ENCODE measurements at regions not wholly inside any gene's neighbourhood (a gene's known extent, or its start where the extent isn't known, plus 50 kb on each side); places are given as distances from the start of the nearest gene placed in this dataset.

GRCh38 chr3:71874618-71875017 is 89.7 kb upstream of the PROK2 start:
- no peaks in the 10 kb centered on the region for H3K36me3 Mint-ChIP-seq (ENCODE audit: low read depth)
- H3K9me3 Mint-ChIP-seq: no peaks in the 10 kb centered on the region
- H3K27ac Mint-ChIP-seq: no peak overlapping the region

DNA sequence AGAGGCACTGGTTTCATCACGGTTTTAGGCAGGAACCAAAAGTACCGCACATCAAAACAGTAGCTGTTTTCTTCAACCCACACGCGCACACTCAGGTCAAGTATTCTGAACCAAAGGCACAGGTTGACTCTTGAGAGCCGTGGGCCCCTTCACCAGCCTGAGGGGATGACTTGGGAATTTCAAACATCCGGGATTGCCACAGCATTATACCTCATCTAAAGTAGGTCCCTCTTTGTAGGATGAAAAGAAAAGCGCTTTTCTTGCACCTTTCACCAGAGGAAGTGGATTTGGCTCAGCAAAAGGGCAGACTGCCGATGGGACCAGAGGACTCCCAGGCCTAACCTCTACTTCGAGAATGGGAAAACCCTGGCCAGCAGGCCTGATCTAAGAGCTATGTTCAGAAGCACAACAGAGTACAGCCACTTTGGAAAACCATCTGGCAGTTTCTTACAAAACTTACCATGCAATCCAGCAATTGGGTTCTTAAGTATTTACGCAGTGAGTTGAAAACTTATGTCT is 88.2 kb upstream of the PROK2 start:
- H3K36me3 Mint-ChIP-seq (ENCODE audit: low read depth): no peaks in the 10 kb centered on the region
- peaks cover 21% of the 10 kb centered on the region for H3K4me1 Mint-ChIP-seq (ENCODE audit: low read depth)
- peaks cover 31% of the 10 kb centered on the region for H3K27me3 Mint-ChIP-seq (ENCODE audit: low read depth)
- H3K4me3 Mint-ChIP-seq: no peak overlapping the region
- no peak overlapping the region for H3K27ac Mint-ChIP-seq
- H3K9me3 Mint-ChIP-seq: no peaks in the 10 kb centered on the region

More at GRCh38 chr3:71874618-71875017, 89.7 kb upstream of the PROK2 start:
- no peak overlapping the region for H3K4me3 Mint-ChIP-seq
- peaks cover 22% of the 10 kb centered on the region for H3K27me3 Mint-ChIP-seq (ENCODE audit: low read depth)
- peaks cover 21% of the 10 kb centered on the region for H3K4me1 Mint-ChIP-seq (ENCODE audit: low read depth)

GRCh38 chr3:71872256-71872655 is 87.3 kb upstream of the PROK2 start:
- H3K27ac Mint-ChIP-seq: no peak overlapping the region

GRCh38 chr3:71870966-71871512 is 86.1 kb upstream of the PROK2 start:
- no peaks in the 10 kb centered on the region for H3K9me3 Mint-ChIP-seq
- peaks cover 50% of the 10 kb centered on the region for H3K27me3 Mint-ChIP-seq (ENCODE audit: low read depth)
- H3K36me3 Mint-ChIP-seq (ENCODE audit: low read depth): no peaks in the 10 kb centered on the region

More at GRCh38 chr3:71872256-71872655, 87.3 kb upstream of the PROK2 start:
- peaks cover 21% of the 10 kb centered on the region for H3K4me1 Mint-ChIP-seq (ENCODE audit: low read depth)
- no peaks in the 10 kb centered on the region for H3K9me3 Mint-ChIP-seq
- H3K4me3 Mint-ChIP-seq: no peak overlapping the region
- H3K27me3 Mint-ChIP-seq (ENCODE audit: low read depth): peaks cover 40% of the 10 kb centered on the region
- no peaks in the 10 kb centered on the region for H3K36me3 Mint-ChIP-seq (ENCODE audit: low read depth)

DNA sequence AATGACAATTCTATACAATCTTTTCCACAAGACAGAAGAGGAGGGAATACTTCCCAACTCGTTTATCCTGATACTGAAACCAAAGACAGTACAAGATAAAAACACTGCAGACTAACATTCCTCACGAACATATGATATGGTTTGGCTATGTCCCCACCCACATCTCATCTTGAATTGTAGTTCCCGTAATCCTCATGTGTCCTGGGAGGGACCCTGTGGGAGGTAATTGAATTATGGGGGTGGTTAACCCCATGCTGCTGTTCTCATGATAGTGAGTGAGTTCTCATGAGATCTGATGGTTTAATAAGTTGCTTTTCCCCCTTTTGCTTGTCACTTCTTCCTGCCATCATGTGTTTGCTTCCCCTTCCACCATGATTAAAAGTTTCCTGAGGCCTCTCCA is 83.9 kb upstream of the PROK2 start:
- Mint-ChIP-seq H3K27ac (no peak overlapping the region), H3K27me3 (ENCODE audit: low read depth) (peaks cover 56% of the 10 kb centered on the region), H3K4me3 (no peak overlapping the region), H3K36me3 (ENCODE audit: low read depth) (no peaks in the 10 kb centered on the region), H3K4me1 (ENCODE audit: low read depth) (peaks cover 13% of the 10 kb centered on the region), H3K9me3 (no peaks in the 10 kb centered on the region)

More at GRCh38 chr3:71870966-71871512, 86.1 kb upstream of the PROK2 start:
- peaks cover 21% of the 10 kb centered on the region for H3K4me1 Mint-ChIP-seq (ENCODE audit: low read depth)
- no peak overlapping the region for H3K4me3 Mint-ChIP-seq
- no peak overlapping the region for H3K27ac Mint-ChIP-seq

- Mint-ChIP-seq H3K4me1 (ENCODE audit: low read depth) (no peaks in the 10 kb centered on the region), H3K36me3 (ENCODE audit: low read depth) (no peaks in the 10 kb centered on the region), H3K27me3 (ENCODE audit: low read depth) (peaks cover 48% of the 10 kb centered on the region), H3K9me3 (no peaks in the 10 kb centered on the region), H3K27ac (no peak overlapping the region), H3K4me3 (no peak overlapping the region)
Measured at GRCh38 chr3:71865727-71866126, 80.8 kb upstream of the PROK2 start.

- H3K36me3 Mint-ChIP-seq (ENCODE audit: low read depth): no peaks in the 10 kb centered on the region
- H3K27ac Mint-ChIP-seq: no peak overlapping the region
- peaks cover 3% of the 10 kb centered on the region for H3K4me1 Mint-ChIP-seq (ENCODE audit: low read depth)
- no peak overlapping the region for H3K4me3 Mint-ChIP-seq
- no peaks in the 10 kb centered on the region for H3K9me3 Mint-ChIP-seq
- H3K27me3 Mint-ChIP-seq (ENCODE audit: low read depth): peaks cover 33% of the 10 kb centered on the region
Measured at GRCh38 chr3:71863563-71864190, 78.7 kb upstream of the PROK2 start.

DNA sequence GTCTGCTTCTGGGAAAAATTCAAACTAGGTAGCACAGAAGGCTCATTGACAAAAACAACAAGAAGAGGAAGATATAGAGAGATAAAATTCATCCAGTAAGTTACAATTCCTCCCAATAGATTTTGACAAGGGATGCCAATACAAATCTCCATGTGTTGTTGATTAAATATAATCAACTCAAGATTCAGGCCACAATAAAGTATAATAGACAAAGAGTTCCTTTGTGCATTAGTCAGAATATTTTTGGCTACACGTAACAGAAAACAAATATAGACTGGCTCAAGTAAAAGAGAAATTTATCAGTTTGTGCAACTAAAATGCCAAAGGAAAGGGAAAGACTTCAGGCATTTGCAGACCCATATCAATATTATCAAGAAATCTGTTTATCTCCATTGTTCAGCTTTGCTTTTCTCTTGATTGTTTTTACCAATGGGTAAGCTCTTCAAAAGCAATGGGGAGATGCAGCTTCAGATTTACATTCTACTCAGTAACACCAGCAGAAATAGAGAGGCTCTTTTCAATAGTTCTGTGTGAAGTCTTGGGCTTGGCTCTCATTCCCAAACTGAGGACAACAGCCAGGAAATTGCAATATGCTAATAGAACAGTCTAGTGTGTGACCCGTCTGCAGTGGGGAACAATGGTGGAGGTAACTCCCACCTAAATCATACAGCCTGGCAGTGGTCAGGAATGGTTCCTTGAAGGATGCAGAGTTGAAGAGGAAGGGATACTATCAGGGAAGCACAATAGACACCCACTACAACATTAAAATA is 77.6 kb upstream of the PROK2 start:
- H3K4me3 Mint-ChIP-seq: no peak overlapping the region
- H3K9me3 Mint-ChIP-seq: no peaks in the 10 kb centered on the region
- H3K27ac Mint-ChIP-seq: no peak overlapping the region
- no peaks in the 10 kb centered on the region for H3K36me3 Mint-ChIP-seq (ENCODE audit: low read depth)
- H3K27me3 Mint-ChIP-seq (ENCODE audit: low read depth): peaks cover 23% of the 10 kb centered on the region
- H3K4me1 Mint-ChIP-seq (ENCODE audit: low read depth): peaks cover 3% of the 10 kb centered on the region

DNA sequence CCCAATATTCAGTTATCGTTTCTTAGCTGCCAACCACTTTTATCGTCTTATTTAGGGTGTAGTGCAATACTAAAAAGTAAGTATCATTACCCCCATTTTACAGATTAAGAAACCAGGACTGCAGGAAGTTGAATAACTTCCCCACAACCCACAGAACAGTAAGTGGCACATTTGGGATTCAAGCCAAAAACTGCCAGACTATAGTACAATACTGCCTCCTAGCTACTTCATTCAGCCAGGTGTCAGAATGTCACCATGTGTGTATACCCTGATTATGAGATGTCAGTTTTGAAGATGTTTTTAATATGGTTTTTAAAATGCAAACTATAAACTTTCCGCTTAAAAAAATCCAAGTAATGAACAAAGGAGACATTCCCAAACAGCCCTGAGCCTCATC is 74.2 kb upstream of the PROK2 start:
- Mint-ChIP-seq H3K4me3 (no peak overlapping the region), H3K36me3 (ENCODE audit: low read depth) (no peaks in the 10 kb centered on the region), H3K27me3 (ENCODE audit: low read depth) (peaks cover 4% of the 10 kb centered on the region), H3K27ac (no peak overlapping the region), H3K9me3 (no peaks in the 10 kb centered on the region), H3K4me1 (ENCODE audit: low read depth) (peaks cover 3% of the 10 kb centered on the region)

DNA sequence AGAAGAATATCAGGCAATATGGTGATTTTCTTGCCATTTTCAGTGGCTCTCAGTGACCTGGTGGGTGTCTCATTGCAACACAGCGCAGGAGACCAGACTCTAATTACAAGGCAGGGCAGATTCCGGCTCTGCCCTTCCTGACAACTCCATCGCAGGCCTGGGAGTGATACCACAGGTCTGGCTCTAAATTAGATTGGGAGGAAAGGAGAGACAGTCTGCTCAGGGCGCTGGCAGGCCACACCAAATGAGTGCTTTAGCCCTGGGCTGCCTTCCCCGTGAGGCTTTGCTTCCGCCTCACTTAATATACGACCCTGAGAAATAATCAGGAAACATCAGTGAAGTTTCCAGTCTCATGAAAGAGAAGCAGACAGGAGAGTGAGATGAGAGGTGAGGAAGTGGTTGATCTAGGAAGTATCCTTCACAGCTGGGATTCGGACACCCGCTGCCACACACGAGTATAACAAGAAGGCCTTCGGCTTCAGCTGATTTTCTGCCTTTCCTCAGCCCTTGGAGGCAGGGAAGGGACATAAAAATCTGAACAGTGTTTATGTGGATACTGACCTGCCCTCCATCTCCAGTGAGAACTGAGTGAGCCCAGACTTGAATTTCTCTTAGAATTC is 73.7 kb upstream of the PROK2 start:
- Mint-ChIP-seq H3K36me3 (ENCODE audit: low read depth) (no peaks in the 10 kb centered on the region), H3K9me3 (no peaks in the 10 kb centered on the region), H3K27me3 (ENCODE audit: low read depth) (peaks cover 8% of the 10 kb centered on the region), H3K27ac (no peak overlapping the region), H3K4me1 (ENCODE audit: low read depth) (peaks cover 3% of the 10 kb centered on the region), H3K4me3 (no peak overlapping the region)

DNA sequence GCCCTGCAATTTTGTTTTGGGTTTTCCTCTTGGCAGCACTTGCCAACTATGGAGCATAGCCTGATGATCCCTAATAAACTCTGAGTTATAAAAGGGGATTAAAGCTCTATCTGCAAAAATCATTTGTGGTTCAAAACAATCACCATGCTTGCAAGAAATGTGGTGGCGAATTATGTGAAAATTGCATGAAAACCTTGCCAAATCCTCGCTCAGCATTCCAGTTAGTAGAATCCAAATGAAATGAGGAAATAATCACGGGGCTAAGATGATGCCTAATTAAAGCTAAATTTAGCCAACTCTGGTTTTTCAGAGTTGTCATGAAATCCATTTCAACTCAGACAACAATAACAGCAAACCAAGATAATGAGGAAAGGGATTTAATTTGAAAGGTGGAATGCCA is 73.0 kb upstream of the PROK2 start:
- peaks cover 9% of the 10 kb centered on the region for H3K27me3 Mint-ChIP-seq (ENCODE audit: low read depth)
- H3K4me3 Mint-ChIP-seq: no peak overlapping the region
- no peak overlapping the region for H3K27ac Mint-ChIP-seq
- H3K9me3 Mint-ChIP-seq: no peaks in the 10 kb centered on the region
- no peaks in the 10 kb centered on the region for H3K36me3 Mint-ChIP-seq (ENCODE audit: low read depth)
- H3K4me1 Mint-ChIP-seq (ENCODE audit: low read depth): peaks cover 3% of the 10 kb centered on the region

DNA sequence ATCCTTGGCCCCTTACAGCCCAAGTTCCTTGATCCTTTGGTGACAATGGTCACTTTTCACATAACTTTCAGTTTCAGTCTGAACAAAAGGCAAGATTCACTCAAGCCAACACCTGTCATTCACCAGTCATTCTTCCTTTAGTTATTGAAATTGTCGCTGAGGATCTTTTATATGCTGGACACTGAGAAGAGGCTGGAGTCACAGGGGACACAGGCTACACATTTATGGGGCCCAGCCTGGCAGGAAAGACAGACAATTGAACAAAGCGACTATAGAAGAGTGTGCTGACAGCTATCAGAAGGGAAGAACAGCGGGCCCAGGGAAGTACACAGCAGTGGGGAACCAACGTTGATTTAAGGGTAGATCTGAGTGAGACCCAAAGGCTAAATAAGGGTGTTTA is 69.8 kb upstream of the PROK2 start:
- Mint-ChIP-seq H3K36me3 (ENCODE audit: low read depth) (no peaks in the 10 kb centered on the region), H3K27ac (no peak overlapping the region), H3K4me1 (ENCODE audit: low read depth) (peaks cover 3% of the 10 kb centered on the region), H3K4me3 (no peak overlapping the region), H3K27me3 (ENCODE audit: low read depth) (peaks cover 18% of the 10 kb centered on the region), H3K9me3 (no peaks in the 10 kb centered on the region)

GRCh38 chr3:71854096-71854495 is 69.1 kb upstream of the PROK2 start:
- no peaks in the 10 kb centered on the region for H3K36me3 Mint-ChIP-seq (ENCODE audit: low read depth)
- peaks cover 24% of the 10 kb centered on the region for H3K27me3 Mint-ChIP-seq (ENCODE audit: low read depth)
- H3K27ac Mint-ChIP-seq: no peak overlapping the region
- H3K4me3 Mint-ChIP-seq: no peak overlapping the region
- H3K9me3 Mint-ChIP-seq: no peaks in the 10 kb centered on the region
- peaks cover 3% of the 10 kb centered on the region for H3K4me1 Mint-ChIP-seq (ENCODE audit: low read depth)

GRCh38 chr3:71851878-71852277 is 66.9 kb upstream of the PROK2 start:
- Mint-ChIP-seq H3K27me3 (ENCODE audit: low read depth) (peaks cover 28% of the 10 kb centered on the region), H3K4me3 (no peak overlapping the region), H3K9me3 (no peaks in the 10 kb centered on the region), H3K4me1 (ENCODE audit: low read depth) (no peaks in the 10 kb centered on the region), H3K36me3 (ENCODE audit: low read depth) (no peaks in the 10 kb centered on the region), H3K27ac (no peak overlapping the region)
